SJCRH30 (cell line): ENCODE measurements at regions not wholly inside any gene's neighbourhood (a gene's known extent, or its start where the extent isn't known, plus 50 kb on each side); places are given as distances from the start of the nearest gene placed in this dataset.

Experiments used
- DNase-seq, 2 experiments: peaks; one replicate each; pipeline ENCODE4 v3.0.0-alpha.2; 2015 to 2020
- H3K27ac ChIP-seq: fragments of 250-450 bp; sonication (Bioruptor Pico); 2 replicates; pipeline ENCODE4 v1.5.1; 2020; ENCODE audit warnings: mild to moderate bottlenecking, moderate library complexity
- H3K27me3 ChIP-seq: fragments of 250-450 bp; sonication (Bioruptor Pico); 2 replicates; pipeline ENCODE4 v1.5.1; 2020; ENCODE audit warnings: mild to moderate bottlenecking, moderate library complexity
- H3K36me3 ChIP-seq: fragments of 250-450 bp; sonication (Bioruptor Pico); 2 replicates; pipeline ENCODE4 v1.5.1; 2020; ENCODE audit warnings: mild to moderate bottlenecking, moderate library complexity
- H3K4me1 ChIP-seq: fragments of 250-450 bp; sonication (Bioruptor Pico); 2 replicates; pipeline ENCODE4 v1.5.1; 2020; ENCODE audit warnings: mild to moderate bottlenecking, moderate library complexity
- H3K4me3 ChIP-seq: fragments of 250-450 bp; sonication (Bioruptor Pico); 2 replicates; pipeline ENCODE4 v1.5.1; 2020; ENCODE audit warnings: mild to moderate bottlenecking, moderate library complexity
- H3K9me3 ChIP-seq: fragments of 250-450 bp; sonication (Bioruptor Pico); replicated peaks from 2 replicates; pipeline ENCODE4 v1.5.1; 2020; ENCODE audit warnings: mild to moderate bottlenecking, moderate library complexity

DNA sequence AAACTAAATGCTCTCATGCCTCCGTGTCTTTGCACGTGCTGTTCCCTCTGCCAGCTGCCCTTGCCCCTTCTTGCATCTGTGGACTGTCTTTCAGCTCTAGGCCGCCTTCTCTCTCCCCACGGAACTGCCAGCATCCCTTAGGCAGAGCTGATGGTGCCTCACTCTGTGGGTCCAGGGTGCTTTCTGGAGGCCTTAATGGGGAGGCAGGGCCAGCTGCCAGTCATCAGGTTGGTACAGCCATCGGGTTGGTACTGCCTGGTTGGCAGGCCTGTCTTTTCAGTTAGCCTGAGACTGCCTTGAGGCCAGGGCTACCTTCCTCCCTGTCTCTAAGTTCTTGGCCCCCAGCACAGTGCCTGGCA lies 61.4 kb upstream of the TARBP1 start:
- H3K36me3 ChIP-seq: no peaks in the 10 kb centered on the region
- peaks cover 21% of the 10 kb centered on the region for H3K4me1 ChIP-seq
- DNase-seq: no peak
- no peaks in the 10 kb centered on the region for H3K27me3 ChIP-seq
- H3K4me3 ChIP-seq: no peak overlapping the region
- no peaks in the 10 kb centered on the region for H3K9me3 ChIP-seq
- no peak overlapping the region for H3K27ac ChIP-seq

DNA sequence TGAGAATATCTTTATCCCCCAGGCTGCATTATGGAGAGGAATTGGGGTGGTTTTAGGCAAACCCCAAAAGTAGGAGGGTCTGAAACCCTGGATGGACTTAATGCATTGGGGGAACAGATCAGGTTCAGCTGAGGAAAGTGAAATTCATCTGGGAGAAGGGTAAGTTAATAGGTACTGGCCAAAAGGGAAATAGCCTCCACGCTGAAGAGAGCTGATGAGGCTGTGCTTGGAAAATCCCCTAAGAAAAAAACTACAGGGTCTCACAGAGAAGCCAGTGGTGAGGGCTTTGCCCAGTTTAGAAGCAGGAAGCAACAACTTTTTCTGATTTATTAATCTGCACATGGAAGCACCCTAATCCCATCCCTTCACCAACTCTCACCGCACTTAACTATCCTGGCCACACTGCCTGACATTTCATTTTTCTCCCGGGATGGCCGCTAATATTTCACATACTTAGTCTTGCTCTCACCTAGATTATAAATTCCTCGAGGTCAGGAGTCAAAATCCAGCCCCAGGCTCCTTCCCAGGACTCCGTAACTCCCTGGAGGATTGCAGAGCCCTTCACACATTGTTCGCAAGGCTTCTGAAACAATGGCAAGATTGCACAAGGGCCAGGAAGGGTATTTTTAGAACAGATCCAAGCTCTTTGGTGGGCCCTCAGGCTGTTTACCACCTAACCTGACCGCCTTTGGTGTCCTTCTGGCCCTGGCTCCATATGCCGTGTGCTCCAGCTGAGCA lies 60.9 kb upstream of the TARBP1 start:
- Histone ChIP-seq H3K4me1 (peaks cover 20% of the 10 kb centered on the region), H3K36me3 (no peaks in the 10 kb centered on the region), H3K9me3 (no peaks in the 10 kb centered on the region), H3K27me3 (no peaks in the 10 kb centered on the region), H3K4me3 (no peak overlapping the region), H3K27ac (no peak overlapping the region)
- no peak for DNase-seq

DNA sequence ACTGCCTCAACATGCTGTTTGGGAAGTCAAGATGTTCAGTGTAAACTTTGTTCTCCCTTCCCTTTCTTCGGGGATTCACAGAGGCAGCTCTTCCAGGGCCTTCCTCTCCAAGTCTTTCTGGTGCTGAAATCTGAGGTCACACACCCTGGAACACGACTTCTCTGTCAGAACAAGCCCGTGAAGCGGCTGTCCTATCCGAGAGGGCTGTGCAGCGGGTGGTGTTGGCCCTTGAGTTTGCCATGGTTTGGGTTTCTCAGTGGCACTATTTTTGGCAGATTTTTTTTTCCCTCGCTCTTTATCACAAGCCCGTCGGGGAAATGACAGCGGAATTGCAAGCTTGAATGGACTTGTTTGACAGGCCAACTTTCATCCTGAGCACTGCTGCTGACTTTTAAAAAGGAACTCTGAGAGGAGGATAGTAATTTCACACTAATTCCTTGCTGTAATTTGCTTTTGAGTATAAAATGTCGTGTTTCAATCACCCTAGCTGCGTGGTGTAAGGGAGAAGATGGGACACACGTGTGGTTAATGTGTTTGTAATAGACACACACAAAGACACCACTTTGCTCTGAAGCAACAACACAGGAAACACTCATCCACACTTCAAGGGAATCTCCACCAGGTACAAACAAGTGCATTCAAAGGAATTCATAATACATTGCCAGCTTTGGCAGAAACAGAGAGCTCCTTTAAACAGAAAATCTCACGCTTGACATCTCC lies 60.1 kb upstream of the TARBP1 start:
- Histone ChIP-seq H3K27me3 (no peaks in the 10 kb centered on the region), H3K36me3 (no peaks in the 10 kb centered on the region), H3K4me1 (peaks cover 16% of the 10 kb centered on the region), H3K4me3 (no peak overlapping the region), H3K9me3 (no peaks in the 10 kb centered on the region), H3K27ac (no peak overlapping the region)
- DNase-seq: no peak

DNA sequence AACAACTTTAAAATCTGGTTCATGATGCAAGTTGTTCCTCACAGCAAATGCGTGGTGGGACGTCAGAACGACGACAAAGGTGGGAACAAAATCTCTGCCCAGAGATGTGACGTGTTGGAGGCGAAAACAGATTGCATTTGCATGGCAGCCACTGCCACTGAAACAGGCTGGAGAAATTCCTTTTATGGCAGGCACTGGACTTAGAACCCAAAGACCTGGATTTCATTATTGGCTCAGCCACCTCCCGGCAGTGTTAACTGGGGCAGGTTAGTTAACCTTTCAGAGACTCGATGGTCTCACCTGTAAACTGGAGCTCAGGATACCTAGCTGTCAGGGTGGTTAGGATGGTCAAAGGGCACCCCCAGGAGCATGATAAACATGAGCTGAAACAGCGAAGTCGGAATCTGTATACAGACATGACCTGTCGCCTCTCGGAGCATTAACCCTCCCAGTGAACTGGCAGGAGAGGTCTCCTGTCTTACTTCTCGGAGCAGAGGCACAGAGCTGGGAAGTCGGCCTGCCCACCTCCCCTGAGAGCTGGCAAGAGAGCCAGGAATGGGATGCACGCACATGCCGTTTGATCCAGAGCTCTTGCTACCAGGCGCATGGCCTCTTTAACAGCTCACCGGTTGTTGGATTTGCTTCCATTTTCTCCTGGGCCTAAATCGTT lies 59.2 kb upstream of the TARBP1 start:
- H3K4me1 ChIP-seq: peaks cover 8% of the 10 kb centered on the region
- no peaks in the 10 kb centered on the region for H3K27me3 ChIP-seq
- no peaks in the 10 kb centered on the region for H3K36me3 ChIP-seq
- H3K27ac ChIP-seq: no peak overlapping the region
- H3K4me3 ChIP-seq: no peak overlapping the region
- no peaks in the 10 kb centered on the region for H3K9me3 ChIP-seq
- DNase-seq: no peak

DNA sequence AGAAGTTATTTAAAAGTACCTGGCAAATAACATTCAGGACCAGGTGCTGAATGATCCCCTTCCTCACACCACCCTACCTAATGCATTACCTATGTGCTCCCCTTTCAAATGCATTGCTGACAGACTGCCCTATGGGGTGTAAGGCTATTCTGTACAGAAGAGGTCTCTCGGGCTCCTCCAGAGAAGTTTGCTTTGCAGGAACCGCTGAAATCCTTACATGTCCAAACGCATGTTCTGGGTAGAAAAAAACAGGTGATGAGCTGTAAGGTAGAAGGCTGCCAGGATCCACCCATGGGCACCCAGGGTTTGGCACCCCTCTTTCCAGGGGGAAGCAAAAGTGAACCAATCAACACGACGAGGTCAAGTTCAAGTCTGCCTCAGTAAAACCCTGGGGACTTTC lies 58.3 kb upstream of the TARBP1 start:
- Histone ChIP-seq H3K9me3 (no peaks in the 10 kb centered on the region), H3K27me3 (no peaks in the 10 kb centered on the region), H3K4me3 (no peak overlapping the region), H3K27ac (no peak overlapping the region), H3K36me3 (no peaks in the 10 kb centered on the region), H3K4me1 (peaks cover 8% of the 10 kb centered on the region)
- no peak for DNase-seq

DNA sequence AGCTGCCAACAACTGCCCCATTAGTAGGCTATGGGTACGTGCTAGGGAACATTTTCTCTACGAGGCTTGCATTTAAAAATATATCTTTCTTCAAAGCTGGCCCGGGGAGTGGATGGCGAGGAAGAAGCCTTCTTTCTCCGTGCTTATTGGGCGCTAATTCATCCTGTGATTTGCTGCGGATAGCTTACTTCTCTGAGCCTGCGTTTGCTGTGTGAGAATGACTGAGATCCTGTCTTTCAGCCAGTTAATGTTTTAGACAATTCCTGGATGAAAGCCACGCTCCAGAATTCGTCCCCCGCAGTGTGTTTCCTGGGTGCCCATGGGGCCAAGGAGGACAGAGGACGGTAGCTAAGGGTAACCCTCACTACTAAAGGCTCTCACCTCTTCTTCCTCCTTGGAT lies 57.8 kb upstream of the TARBP1 start:
- no peak overlapping the region for H3K27ac ChIP-seq
- DNase-seq: no peak
- no peaks in the 10 kb centered on the region for H3K9me3 ChIP-seq
- peaks cover 8% of the 10 kb centered on the region for H3K4me1 ChIP-seq
- no peaks in the 10 kb centered on the region for H3K27me3 ChIP-seq
- H3K36me3 ChIP-seq: no peaks in the 10 kb centered on the region
- H3K4me3 ChIP-seq: no peak overlapping the region

DNA sequence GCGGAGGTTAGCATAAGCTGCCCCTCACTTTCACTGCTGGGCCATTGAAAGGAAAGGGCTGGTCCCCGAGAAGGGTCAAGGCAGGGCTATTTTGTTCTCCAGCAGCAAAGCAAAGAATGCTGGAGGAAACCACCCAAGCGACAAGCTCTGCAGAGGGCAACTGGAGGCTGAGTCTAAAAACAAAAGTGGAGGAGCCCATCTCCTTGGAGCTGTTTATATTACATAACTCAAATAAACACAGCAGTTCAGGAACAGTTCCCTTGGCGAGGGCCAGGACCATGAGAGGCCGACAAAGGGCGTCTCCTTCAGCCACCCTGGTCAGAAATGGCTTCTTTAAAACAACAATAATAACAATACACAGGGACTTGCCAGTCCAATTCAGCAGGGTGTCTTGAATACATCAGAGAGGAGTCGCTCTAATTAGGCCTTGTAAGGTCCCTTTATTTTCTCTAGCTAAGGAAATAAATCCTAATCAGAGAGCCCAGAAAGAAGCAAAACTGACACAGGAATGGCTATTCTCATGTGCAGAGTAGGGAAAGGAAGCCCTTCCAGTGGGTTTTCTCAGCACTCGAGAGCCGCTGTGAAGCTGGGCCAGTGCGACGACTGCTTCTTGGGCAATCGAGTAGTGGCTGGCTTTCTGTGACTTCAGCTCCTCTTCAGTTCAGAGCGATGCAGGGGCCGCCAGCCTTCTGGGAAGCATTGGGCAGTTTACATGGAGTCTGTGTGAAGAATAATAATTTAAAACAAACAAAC lies 57.0 kb upstream of the TARBP1 start:
- no peak overlapping the region for H3K27ac ChIP-seq
- DNase-seq: peak in 1 of 2 experiments; percentile 15

DNA sequence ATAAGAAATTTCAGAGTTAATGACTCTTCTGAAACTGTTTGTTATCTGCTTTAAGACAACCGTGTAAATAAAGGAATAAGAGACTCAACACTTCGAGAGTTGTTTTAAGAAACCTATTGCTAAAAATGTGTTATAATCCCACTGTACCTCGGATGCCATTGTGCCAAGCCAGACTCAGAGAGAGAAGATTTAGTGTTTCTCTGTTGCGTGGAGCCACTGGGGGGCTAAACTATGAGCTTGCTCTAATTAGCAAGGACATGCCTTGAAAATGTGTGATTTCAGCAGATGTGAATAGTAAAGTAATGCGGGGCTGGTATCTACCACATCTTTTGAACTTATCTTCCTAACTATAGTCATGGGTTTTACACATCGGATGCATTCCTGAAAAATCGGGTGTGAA lies 56.2 kb upstream of the TARBP1 start:
- Histone ChIP-seq H3K27me3 (no peaks in the 10 kb centered on the region), H3K4me3 (no peak overlapping the region), H3K27ac (no peak overlapping the region), H3K4me1 (peaks cover 8% of the 10 kb centered on the region), H3K36me3 (no peaks in the 10 kb centered on the region), H3K9me3 (no peaks in the 10 kb centered on the region)
- DNase-seq: no peak

More for the DNA sequence above, 57.0 kb upstream of the TARBP1 start:
- H3K4me3 ChIP-seq: no peak overlapping the region
- H3K9me3 ChIP-seq: no peaks in the 10 kb centered on the region
- H3K27me3 ChIP-seq: no peaks in the 10 kb centered on the region
- H3K4me1 ChIP-seq: peaks cover 8% of the 10 kb centered on the region
- H3K36me3 ChIP-seq: no peaks in the 10 kb centered on the region

DNA sequence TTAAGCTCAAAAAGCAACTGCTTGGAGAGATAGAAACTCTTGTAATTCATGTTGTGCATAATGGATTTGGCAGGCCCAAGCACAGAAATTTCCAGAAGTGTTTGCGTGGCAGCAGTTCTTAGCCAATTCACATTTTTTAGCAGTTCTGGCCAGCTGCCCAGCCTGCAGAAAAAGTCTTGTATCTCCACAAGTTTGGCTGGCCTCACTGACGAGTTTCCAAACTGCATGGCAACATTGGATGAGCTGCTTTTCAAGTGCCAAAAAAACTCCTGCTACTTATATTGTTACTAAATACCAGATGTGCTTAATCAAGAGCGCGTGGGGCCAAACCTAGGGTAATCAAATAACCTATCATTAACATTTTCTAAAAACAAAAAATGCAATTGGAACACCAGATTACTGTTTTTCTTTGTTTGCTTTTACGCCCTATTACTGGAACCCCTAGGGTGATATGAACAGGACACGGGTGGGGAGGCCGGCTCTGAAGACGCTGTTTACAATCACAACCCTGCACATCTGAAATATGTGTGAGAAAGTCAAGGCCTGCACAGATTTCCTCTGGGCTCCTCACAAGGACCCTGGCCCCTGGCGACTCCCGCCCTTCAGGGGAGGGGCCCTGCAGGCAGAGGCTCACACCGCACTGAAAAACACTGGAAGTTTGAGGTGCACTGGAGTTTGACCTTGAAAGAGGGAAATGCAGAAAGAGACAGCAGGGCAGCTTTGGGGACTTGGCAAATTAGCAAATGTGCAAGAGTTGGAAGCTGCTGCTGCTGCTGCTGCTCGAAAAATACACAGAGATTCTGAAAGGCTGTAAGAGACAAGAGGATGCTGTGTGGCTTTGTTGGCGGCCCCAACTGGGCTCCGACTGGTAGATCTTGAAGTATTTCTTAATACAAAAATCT lies 55.2 kb upstream of the TARBP1 start:
- no peak overlapping the region for H3K27ac ChIP-seq
- peak in 1 of 2 experiments; percentile 20 for DNase-seq
- H3K36me3 ChIP-seq: no peaks in the 10 kb centered on the region
- H3K4me3 ChIP-seq: no peak overlapping the region
- no peaks in the 10 kb centered on the region for H3K27me3 ChIP-seq
- H3K4me1 ChIP-seq: peaks cover 8% of the 10 kb centered on the region
- no peaks in the 10 kb centered on the region for H3K9me3 ChIP-seq

DNA sequence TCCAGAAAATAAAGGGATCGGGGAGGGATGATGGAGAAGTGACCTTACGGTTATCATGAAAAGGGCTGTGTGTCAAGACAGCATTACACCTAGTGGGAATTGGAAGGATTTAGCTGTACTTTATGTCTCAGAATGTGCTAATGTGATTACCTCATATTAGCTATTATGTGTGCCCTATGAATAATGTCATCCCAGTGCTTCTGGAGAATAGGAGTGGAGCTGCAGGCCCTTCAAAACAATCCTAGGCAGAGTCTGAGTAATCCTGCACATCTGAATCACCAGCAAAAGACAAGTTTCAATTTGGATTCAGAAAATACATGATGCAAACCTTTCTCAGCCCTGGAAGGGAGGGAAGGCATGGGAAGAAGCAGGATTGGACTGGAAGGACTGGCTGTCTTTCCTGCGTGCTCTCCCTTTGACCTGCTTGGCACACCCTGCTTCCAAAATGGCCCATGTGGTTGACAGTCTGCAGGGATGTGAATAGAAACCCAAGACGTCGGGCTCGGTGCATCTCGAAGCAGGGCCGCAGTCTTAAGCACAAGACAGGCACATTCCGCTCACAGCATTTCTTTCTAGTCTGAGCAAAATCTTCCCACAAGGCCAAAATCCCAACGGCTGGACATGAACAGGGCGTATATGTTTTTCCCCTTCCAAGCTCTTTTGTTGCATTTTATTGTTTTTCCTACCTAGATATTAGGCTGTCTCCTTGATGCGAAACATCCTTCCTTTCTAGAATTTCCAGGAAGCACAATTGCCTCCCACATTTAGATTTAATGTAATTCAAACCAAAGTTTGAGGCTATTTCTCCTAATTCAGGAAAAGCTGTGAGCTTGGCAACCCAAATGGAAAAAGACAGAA lies 54.3 kb upstream of the TARBP1 start:
- no peak overlapping the region for H3K4me3 ChIP-seq
- H3K9me3 ChIP-seq: no peaks in the 10 kb centered on the region
- no peaks in the 10 kb centered on the region for H3K27me3 ChIP-seq
- no peak overlapping the region for H3K27ac ChIP-seq
- H3K36me3 ChIP-seq: no peaks in the 10 kb centered on the region
- no peak for DNase-seq
- H3K4me1 ChIP-seq: peaks cover 8% of the 10 kb centered on the region

DNA sequence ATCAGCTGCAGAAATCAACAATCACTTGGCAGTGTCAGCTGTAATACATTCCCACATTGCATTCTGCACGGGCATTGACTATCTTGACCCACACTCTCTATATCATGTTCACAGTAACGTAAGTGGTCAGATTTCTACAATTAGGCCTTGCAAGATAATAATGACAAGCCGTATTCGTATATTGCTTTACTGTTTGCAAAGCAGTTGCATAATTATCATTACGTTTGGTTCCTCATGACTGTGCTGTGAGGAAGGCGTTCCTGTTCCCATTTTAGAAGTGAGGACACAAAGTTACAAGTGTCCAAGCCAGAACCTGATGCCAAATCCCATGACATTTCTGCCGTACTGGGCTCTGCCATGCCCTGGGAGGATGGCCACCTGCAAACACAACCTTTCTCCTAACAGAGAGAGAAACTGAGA lies 53.5 kb upstream of the TARBP1 start:
- DNase-seq: no peak
- H3K4me1 ChIP-seq: peaks cover 8% of the 10 kb centered on the region

DNA sequence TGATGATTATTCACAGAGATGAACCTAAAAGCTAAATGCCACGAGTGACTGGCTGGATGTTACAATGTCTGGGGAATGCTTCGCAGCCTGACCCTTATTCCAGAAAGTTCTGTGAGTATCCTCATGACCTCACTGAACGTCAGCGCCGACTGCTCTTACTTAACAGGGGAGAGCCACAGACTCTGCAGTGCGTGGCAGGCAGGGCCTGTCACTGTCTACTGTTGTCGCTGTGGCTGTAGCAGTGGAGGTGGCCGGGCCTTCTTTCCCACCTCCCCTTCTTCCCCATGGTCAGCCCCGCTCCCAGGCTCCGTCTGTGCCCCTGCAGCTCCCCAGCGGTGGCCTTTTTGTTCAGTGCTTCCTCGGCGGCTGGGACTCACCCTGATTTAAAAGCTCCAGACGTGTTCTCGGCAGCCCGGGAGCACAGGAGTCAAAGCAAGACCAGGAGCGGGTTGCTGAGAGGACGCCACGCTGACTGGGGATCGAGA lies 52.2 kb upstream of the TARBP1 start:
- H3K9me3 ChIP-seq: no peaks in the 10 kb centered on the region
- DNase-seq: no peak
- peaks cover 4% of the 10 kb centered on the region; the same call in 1 of the 2 replicates for H3K4me1 ChIP-seq
- no peak overlapping the region for H3K27ac ChIP-seq
- no peaks in the 10 kb centered on the region for H3K27me3 ChIP-seq
- no peak overlapping the region for H3K4me3 ChIP-seq
- no peaks in the 10 kb centered on the region for H3K36me3 ChIP-seq

More for the DNA sequence above, 53.5 kb upstream of the TARBP1 start:
- H3K27ac ChIP-seq: no peak overlapping the region
- H3K9me3 ChIP-seq: no peaks in the 10 kb centered on the region
- H3K36me3 ChIP-seq: no peaks in the 10 kb centered on the region
- H3K4me3 ChIP-seq: no peak overlapping the region
- H3K27me3 ChIP-seq: no peaks in the 10 kb centered on the region

DNA sequence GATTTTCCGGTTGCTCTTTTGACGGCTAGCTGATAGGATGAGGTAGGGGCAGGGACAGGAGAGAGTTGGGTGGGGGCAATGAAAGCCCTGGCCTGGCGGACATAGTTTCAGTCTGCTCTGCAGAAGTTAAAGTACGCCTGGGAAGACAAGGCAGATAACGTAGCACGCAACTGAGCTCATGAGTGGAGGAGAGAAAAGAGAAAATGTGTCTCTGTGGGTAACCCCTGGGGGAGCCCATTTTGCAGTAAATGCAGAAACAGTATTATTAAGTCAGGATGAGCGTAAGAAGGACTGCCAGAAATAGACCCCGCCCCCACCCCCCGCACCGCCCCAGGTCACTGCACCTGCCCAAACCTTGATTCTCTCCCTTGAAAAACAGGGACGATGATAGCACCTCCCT lies 51.7 kb upstream of the TARBP1 start:
- no peak overlapping the region for H3K27ac ChIP-seq

More for the DNA sequence above, 51.7 kb upstream of the TARBP1 start:
- DNase-seq: no peak
- H3K4me1 ChIP-seq: peaks cover 4% of the 10 kb centered on the region; the same call in 1 of the 2 replicates
- H3K36me3 ChIP-seq: no peaks in the 10 kb centered on the region
- H3K9me3 ChIP-seq: no peaks in the 10 kb centered on the region
- H3K27me3 ChIP-seq: no peaks in the 10 kb centered on the region
- H3K4me3 ChIP-seq: no peak overlapping the region
